H1 (cell line): ENCODE measurements at regions not wholly inside any gene's neighbourhood (a gene's known extent, or its start where the extent isn't known, plus 50 kb on each side); places are given as distances from the start of the nearest gene placed in this dataset.

Experiments
- CTCF ChIA-PET: fragments of 300-600 bp; sonication (Branson Sonifier 250); formaldehyde crosslinking; loops from one replicate; lab custom pipeline; 2021; ENCODE audit not compliant: partially characterized antibody; lab: Charles Lee
- POLR2A ChIA-PET: fragments of 300-600 bp; sonication (Branson Sonifier 250); formaldehyde crosslinking; loops from one replicate; lab custom pipeline; 2021; ENCODE audit warnings: inconsistent platforms; ENCODE audit not compliant: partially characterized antibody; lab: Charles Lee
- DNase-seq, 2 experiments: peaks; one replicate each; pipeline versions ENCODE4 v3.0.0 to v3.0.0-alpha.2; 2010 to 2022; ENCODE audit warnings: low spot score in 2 of 2, low read depth in 1 of 2, mixed read lengths in 1 of 2
- FAIRE-seq: peaks from 2 replicates; lab custom pipeline; 2011; peaks lifted over from hg19 to GRCh38; lab: Jason Lieb, UNC
- H2AFZ ChIP-seq: 2 replicates; pipeline ENCODE4 v1.8.1; 2012; ENCODE audit warnings: low read length, inconsistent platforms
- H2AK5ac ChIP-seq: 2 replicates; pipeline ENCODE4 v1.6.1; 2013; ENCODE audit warnings: low read depth, low read length
- H2BK120ac ChIP-seq: replicated peaks from 2 replicates; pipeline ENCODE3; 2013; ENCODE audit warnings: low read depth, low read length, inconsistent platforms
- H2BK12ac ChIP-seq: 2 replicates; pipeline ENCODE4 v1.6.1; 2013; ENCODE audit warnings: low read depth, low read length
- H2BK15ac ChIP-seq: 2 replicates; pipeline ENCODE4 v1.6.1; 2013; ENCODE audit warnings: low read length
- H2BK20ac ChIP-seq: 2 replicates; pipeline ENCODE4 v1.6.1; 2013; ENCODE audit warnings: low read length
- H2BK5ac ChIP-seq: 2 replicates; pipeline ENCODE4 v1.6.1; 2013; ENCODE audit warnings: low read depth, low read length
- H3K14ac ChIP-seq: 2 replicates; pipeline ENCODE4 v1.6.1; 2013; ENCODE audit warnings: inconsistent platforms; ENCODE audit not compliant: insufficient read length
- H3K18ac ChIP-seq: 2 replicates; pipeline ENCODE4 v1.6.1; 2013; ENCODE audit warnings: low read length; ENCODE audit errors: extremely low read depth
- H3K23ac ChIP-seq: 2 replicates; pipeline ENCODE4 v1.6.1; 2013; ENCODE audit warnings: inconsistent platforms; ENCODE audit not compliant: insufficient read length
- H3K23me2 ChIP-seq: 2 replicates; pipeline ENCODE4 v1.6.1; 2013; ENCODE audit warnings: low read depth, low read length
- H3K27ac ChIP-seq: 2 replicates; pipeline ENCODE4 v1.6.1; 2011; ENCODE audit warnings: low read depth, low read length, inconsistent platforms
- H3K27me3 ChIP-seq, 4 experiments: replicated peaks in 1 of 4; 1 replicate in 1 of 4; 2 replicates in 3 of 4; pipeline versions ENCODE4 v1.6.1 to v1.8.1; 2011 to 2013; ENCODE audit warnings: low read length in 3 of 4, mild to moderate bottlenecking in 3 of 4, inconsistent platforms in 2 of 4, mixed read lengths in 2 of 4, moderate library complexity in 1 of 4; ENCODE audit not compliant: control insufficient read depth in 3 of 4, insufficient read depth in 3 of 4; ENCODE audit errors: extremely low read depth in 1 of 4
- H3K36me3 ChIP-seq, 4 experiments: 2 replicates each; pipeline versions ENCODE4 v1.6.1 to v1.8.1; 2011 to 2013; ENCODE audit warnings: mild to moderate bottlenecking in 4 of 4, low read length in 3 of 4, moderate library complexity in 2 of 4, control low read depth in 1 of 4, inconsistent platforms in 1 of 4; ENCODE audit not compliant: insufficient read depth in 4 of 4, control insufficient read depth in 2 of 4
- H3K4ac ChIP-seq: replicated peaks from 2 replicates; pipeline ENCODE3; 2013; ENCODE audit warnings: low read length, low read depth, mixed read lengths, inconsistent platforms; ENCODE audit not compliant: insufficient read length
- H3K4me1 ChIP-seq, 4 experiments: replicated peaks in 1 of 4; 1 replicate in 1 of 4; 2 replicates in 3 of 4; pipeline versions ENCODE4 v1.6.1 to v1.8.1; 2011 to 2013; ENCODE audit warnings: low read length in 3 of 4, inconsistent platforms in 2 of 4, mixed read lengths in 1 of 4; ENCODE audit not compliant: insufficient read depth in 4 of 4, control insufficient read depth in 3 of 4
- H3K4me2 ChIP-seq, 2 experiments: 2 replicates each; pipeline versions ENCODE4 v1.6.1 to v1.8.1; 2011 to 2013; ENCODE audit warnings: low read depth in 2 of 2, low read length in 2 of 2, control low read depth in 1 of 2, inconsistent platforms in 1 of 2, mild to moderate bottlenecking in 1 of 2; ENCODE audit not compliant: insufficient read depth in 1 of 2
- H3K4me3 ChIP-seq, 4 experiments: fragments of 200-600, 300-600 bp in 1 of 4; sonication (generic), shearing (Covaris generic), sonication (Bioruptor Twin) in 1 of 4; 2 replicates each; pipeline versions ENCODE4 v1.5.1 to v1.8.1; 2011 to 2016; ENCODE audit warnings: low read length in 4 of 4, low read depth in 3 of 4, control low read depth in 2 of 4, inconsistent platforms in 2 of 4, mild to moderate bottlenecking in 2 of 4, mixed read lengths in 1 of 4, moderate library complexity in 1 of 4; ENCODE audit not compliant: insufficient read depth in 2 of 4; ENCODE audit errors: extremely low read depth in 1 of 4
- H3K56ac ChIP-seq: replicated peaks from 2 replicates; pipeline ENCODE3; 2013; ENCODE audit warnings: low read depth, mild to moderate bottlenecking, mixed read lengths, low read length, inconsistent platforms; ENCODE audit not compliant: insufficient read length
- H3K79me1 ChIP-seq: 2 replicates; pipeline ENCODE4 v1.6.1; 2013; ENCODE audit warnings: low read depth, low read length, control low read depth
- H3K79me2 ChIP-seq, 2 experiments: 2 replicates each; pipeline versions ENCODE4 v1.6.1 to v1.8.1; 2012 to 2013; ENCODE audit warnings: low read length in 2 of 2, mild to moderate bottlenecking in 2 of 2, inconsistent platforms in 1 of 2; ENCODE audit not compliant: insufficient read depth in 2 of 2, control insufficient read depth in 1 of 2
- H3K9ac ChIP-seq, 4 experiments: replicated peaks in 1 of 4; 1 replicate in 1 of 4; 2 replicates in 3 of 4; pipeline versions ENCODE4 v1.6.1 to v1.8.1; 2011 to 2013; ENCODE audit warnings: low read depth in 3 of 4, low read length in 3 of 4, control low read depth in 2 of 4, mild to moderate bottlenecking in 2 of 4, moderate library complexity in 2 of 4, inconsistent platforms in 1 of 4; ENCODE audit errors: extremely low read depth in 1 of 4
- H3K9me3 ChIP-seq, 2 experiments: 2 replicates each; pipeline versions ENCODE4 v1.6.1 to v1.8.1; 2012 to 2013; ENCODE audit warnings: mild to moderate bottlenecking in 2 of 2, moderate library complexity in 2 of 2, control low read depth in 1 of 2, inconsistent platforms in 1 of 2, low read depth in 1 of 2, low read length in 1 of 2, mixed read lengths in 1 of 2; ENCODE audit not compliant: insufficient read depth in 2 of 2
- H4K20me1 ChIP-seq, 2 experiments: replicated peaks in 1 of 2; 2 replicates each; pipeline versions ENCODE3 to v1.8.1; 2011 to 2013; ENCODE audit warnings: inconsistent platforms in 2 of 2, low read length in 2 of 2, mild to moderate bottlenecking in 1 of 2; ENCODE audit not compliant: insufficient read depth in 2 of 2, control insufficient read depth in 1 of 2
- H4K5ac ChIP-seq: 2 replicates; pipeline ENCODE4 v1.6.1; 2013; ENCODE audit warnings: low read length, low read depth, mixed read lengths, inconsistent platforms; ENCODE audit not compliant: insufficient read length
- H4K8ac ChIP-seq: 2 replicates; pipeline ENCODE4 v1.8.0; 2013; ENCODE audit warnings: mild to moderate bottlenecking, moderate library complexity, low read length, inconsistent platforms; ENCODE audit not compliant: insufficient read depth; ENCODE audit errors: extremely low read depth
- H4K91ac ChIP-seq: replicated peaks from 2 replicates; pipeline ENCODE3; 2013; ENCODE audit warnings: low read length, mixed read lengths, inconsistent platforms; ENCODE audit not compliant: insufficient read length
- CBX5 ChIP-seq: fragments of 300-800, 300-1000 bp; sonication (generic); IDR thresholded peaks from 2 replicates; pipeline ENCODE4 v1.7.1; 2016; ENCODE audit warnings: antibody characterized with exemption, low read length, low read depth
- CREB1 ChIP-seq: IDR thresholded peaks from 2 replicates; pipeline ENCODE4 v1.6.1; 2012; ENCODE audit warnings: inconsistent platforms
- CTBP2 ChIP-seq: IDR thresholded peaks from 2 replicates; pipeline ENCODE4 v1.7.0; 2011; ENCODE audit warnings: borderline replicate concordance, mild to moderate bottlenecking, moderate library complexity, mixed read lengths, low read length; ENCODE audit not compliant: insufficient read depth, insufficient read length
- EZH2 ChIP-seq: fragments of 200-600 bp; sonication (generic); IDR thresholded peaks from 2 replicates; pipeline ENCODE4 v1.7.1; 2012; ENCODE audit warnings: low read depth, mild to moderate bottlenecking, moderate library complexity, low read length, inconsistent platforms; ENCODE audit not compliant: severe bottlenecking
- RFX5 ChIP-seq: IDR thresholded peaks from 2 replicates; pipeline ENCODE4 v1.6.1; 2011; ENCODE audit warnings: low read depth, low read length, improper control_type of control experiment, borderline replicate concordance
- SIX5 ChIP-seq: IDR thresholded peaks from 2 replicates; pipeline ENCODE4 v1.6.1; 2011; ENCODE audit warnings: mild to moderate bottlenecking, low read depth, low read length
- TAF1 ChIP-seq: IDR thresholded peaks from 2 replicates; pipeline ENCODE4 v1.6.1; 2011; ENCODE audit warnings: mild to moderate bottlenecking, low read depth, low read length
- WGBS, 2 experiments: shearing (Covaris generic) in 1 of 2; methylation state at CpG; one replicate each; pipeline versions ENCODE4 v1.1.6 to v1.1.7; 2013 to 2015; ENCODE audit warnings: low lambda C conversion rate in 2 of 2, mixed read lengths in 2 of 2, inconsistent platforms in 1 of 2, low coverage in 1 of 2, missing lambda C conversion rate in 1 of 2; ENCODE audit not compliant: insufficient replicate concordance in 2 of 2, insufficient coverage in 1 of 2, insufficient read length in 1 of 2; ENCODE audit errors: extremely low coverage in 1 of 2, missing lambda C conversion rate in 1 of 2; 5-methylcytosine and 5-hydroxymethylcytosine counted together
- TF ChIP-seq, protein P1 (sequence below): IDR thresholded peaks from 2 replicates; pipeline ENCODE4 v1.6.1; 2012; ENCODE audit warnings: inconsistent platforms
- TF ChIP-seq, protein P2 (sequence below): IDR thresholded peaks from 2 replicates; pipeline ENCODE4 v1.6.1; 2012; ENCODE audit warnings: inconsistent platforms

DNA sequence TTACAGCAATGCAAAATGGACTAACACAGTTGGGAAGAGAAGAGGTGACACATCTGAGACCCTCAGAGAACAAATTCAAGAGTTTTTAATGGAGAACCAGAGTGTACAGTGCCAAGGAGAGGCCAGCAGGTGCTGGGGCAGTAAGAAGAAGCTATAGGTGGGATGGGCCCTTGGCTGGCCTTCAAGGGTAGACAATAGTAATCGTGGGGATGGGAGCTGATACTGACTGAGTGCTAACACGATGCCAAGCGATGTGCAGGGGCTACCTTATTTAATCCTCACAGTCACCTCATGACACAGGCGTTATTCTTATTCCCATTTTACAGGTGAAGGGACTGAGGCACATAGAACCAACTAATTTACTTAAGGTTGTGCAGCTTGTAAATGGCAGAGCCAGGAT lies 131.9 kb upstream of the ID2 start:
- Histone ChIP-seq H2BK20ac (no peak overlapping the region), H3K4ac (no peak overlapping the region), H4K8ac (no peak overlapping the region), H3K23me2 (no peaks in the 10 kb centered on the region), H2AFZ (no peak overlapping the region), H2BK5ac (no peak overlapping the region), H4K5ac (no peak overlapping the region), H4K91ac (no peak overlapping the region), H3K9ac (no peak overlapping the region), H3K79me2 (no peaks in the 10 kb centered on the region), H3K4me1 (no peaks in the 10 kb centered on the region), H3K23ac (no peak overlapping the region), H3K27ac (no peak overlapping the region), H3K27me3 (no peaks in the 10 kb centered on the region), H3K36me3 (no peaks in the 10 kb centered on the region), H3K14ac (no peak overlapping the region), H4K20me1 (no peaks in the 10 kb centered on the region), H2BK12ac (no peak overlapping the region), H3K4me3 (no peak overlapping the region), H2BK15ac (no peak overlapping the region), H2BK120ac (no peak overlapping the region), H3K79me1 (no peaks in the 10 kb centered on the region; the same call in 1 of the 2 replicates), H3K9me3 (no peaks in the 10 kb centered on the region), H3K56ac (no peak overlapping the region), H2AK5ac (no peak overlapping the region), H3K18ac (no peak overlapping the region), H3K4me2 (no peak overlapping the region)
- CTCF ChIA-PET: interaction anchor here (1.5 kb wide), 1 partner anchor 16 kb away, joined by 4 read pairs; no protein-coding TSS in a partner anchor
- POLR2A ChIA-PET: interaction anchor here (1.0 kb wide), 1 partner anchor 17 kb away, joined by 3 read pairs; no protein-coding TSS in a partner anchor
- WGBS, 2 experiments: 93% methylated on average over 4 of the region's 4 CpGs; no CpG with 5 or more reads in 1 of the 2 experiments
- no peak for TF ChIP-seq CTBP2
- no peak for TF ChIP-seq RFX5
- no peak for TF ChIP-seq SIX5
- TF ChIP-seq CREB1: no peak
- no peak for TF ChIP-seq EZH2
- no peak for TF ChIP-seq CBX5
- TF ChIP-seq, protein P1, sequence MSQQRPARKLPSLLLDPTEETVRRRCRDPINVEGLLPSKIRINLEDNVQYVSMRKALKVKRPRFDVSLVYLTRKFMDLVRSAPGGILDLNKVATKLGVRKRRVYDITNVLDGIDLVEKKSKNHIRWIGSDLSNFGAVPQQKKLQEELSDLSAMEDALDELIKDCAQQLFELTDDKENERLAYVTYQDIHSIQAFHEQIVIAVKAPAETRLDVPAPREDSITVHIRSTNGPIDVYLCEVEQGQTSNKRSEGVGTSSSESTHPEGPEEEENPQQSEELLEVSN: no peak
- TF ChIP-seq TAF1: no peak
- TF ChIP-seq, protein P2, sequence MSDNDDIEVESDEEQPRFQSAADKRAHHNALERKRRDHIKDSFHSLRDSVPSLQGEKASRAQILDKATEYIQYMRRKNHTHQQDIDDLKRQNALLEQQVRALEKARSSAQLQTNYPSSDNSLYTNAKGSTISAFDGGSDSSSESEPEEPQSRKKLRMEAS: no peak
- FAIRE-seq: no peak
- no peak for DNase-seq
